B cell (primary cell): ENCODE measurements at regions not wholly inside any gene's neighbourhood (a gene's known extent, or its start where the extent isn't known, plus 50 kb on each side); places are given as distances from the start of the nearest gene placed in this dataset.

Experiments used
- CTCF ChIP-seq: fragments of 200-600 bp; IDR thresholded peaks from one replicate; pipeline ENCODE4 v1.8.0; 2022; ENCODE audit warnings: antibody characterized with exemption, mild to moderate bottlenecking
- EZH2 ChIP-seq: IDR thresholded peaks from 2 replicates; pipeline ENCODE4 v1.6.1; 2012; ENCODE audit warnings: borderline replicate concordance, low read depth, mild to moderate bottlenecking, moderate library complexity, low read length; ENCODE audit not compliant: insufficient read depth, poor library complexity, severe bottlenecking

GRCh38 chr1:198880397-198880796 lies 241.6 kb downstream of the PTPRC start:
- TF ChIP-seq CTCF (no peak), EZH2 (no peak)
